Uterus (tissue), 2 donors: ENCODE measurements at regions not wholly inside any gene's neighbourhood (a gene's known extent, or its start where the extent isn't known, plus 50 kb on each side); places are given as distances from the start of the nearest gene placed in this dataset.
"Not testable (repeated sequence)": the region's sequence is repeated elsewhere in the genome, so short reads cannot be mapped to it uniquely, and the experiment has no call there.

ENCODE experiments used
- CTCF ChIP-seq, 4 experiments: fragments of 200-600 bp in 2 of 4; fragments of 450-650 bp in 2 of 4; sonication (generic) in 2 of 4; IDR thresholded peaks; one replicate each; pipeline ENCODE4 v1.5.1; 2016 to 2019; ENCODE audit warnings: antibody characterized with exemption in 4 of 4, mild to moderate bottlenecking in 2 of 4, moderate library complexity in 1 of 4
- POLR2A ChIP-seq, 2 donors: fragments of 450-650 bp; IDR thresholded peaks; one replicate each; pipeline ENCODE4 v1.6.1; 2016; ENCODE audit warnings: antibody characterized with exemption in 2 of 2, mild to moderate bottlenecking in 1 of 2, moderate library complexity in 1 of 2

- TF ChIP-seq CTCF, POLR2A (IDR thresholded peaks at IDR 0.05): not testable (repeated sequence)
These were observed 226.8 kb upstream of the CTNND2 start for GRCh38 chr5:12131020-12131419.
